PC-3 (cell line): ENCODE measurements at regions not wholly inside any gene's neighbourhood (a gene's known extent, or its start where the extent isn't known, plus 50 kb on each side); places are given as distances from the start of the nearest gene placed in this dataset.

Source experiments
- ATAC-seq: fragments of 200-7000 bp; cut with Tn5 transposase; 2 replicates; pipeline ENCODE4 v1.9.1; 2020; ENCODE audit warnings: mild to moderate bottlenecking, moderate library complexity
- BruUV-seq: library from RNA; stranded (reverse); fragments of 400-500 nt; replicated peaks from 2 replicates; lab custom pipeline; 2021; lab: Mats Ljungman, UMichigan
- CTCF ChIA-PET: fragments of 300-600 bp; sonication (Branson Sonifier 250); formaldehyde crosslinking; loops from one replicate; lab custom pipeline; 2022; ENCODE audit warnings: antibody characterized with exemption; lab: Charles Lee
- POLR2A ChIA-PET: fragments of 300-600 bp; sonication (Branson Sonifier 250); formaldehyde crosslinking; loops from one replicate; lab custom pipeline; 2022; ENCODE audit warnings: antibody characterized with exemption; ENCODE audit not compliant: unreplicated experiment; lab: Charles Lee
- DNase-seq: peaks from one replicate; pipeline ENCODE4 v3.0.0-alpha.2; 2015
- H2AFZ ChIP-seq: fragments of 300-600 bp; sonication (generic); 2 replicates; pipeline ENCODE4 v1.6.0; 2016; ENCODE audit warnings: antibody characterized with exemption, low read length
- H3F3A ChIP-seq: fragments of 300-600 bp; sonication (generic); one replicate; pipeline ENCODE4 v1.6.0; 2017; ENCODE audit warnings: antibody characterized with exemption, low read length, control low read depth, mild to moderate bottlenecking; ENCODE audit not compliant: unreplicated experiment
- H3K27ac ChIP-seq: fragments of 300-600 bp; sonication (generic); 2 replicates; pipeline ENCODE4 v1.5.1; 2016; ENCODE audit warnings: mild to moderate bottlenecking, low read length
- H3K27me3 ChIP-seq: fragments of 300-600 bp; sonication (generic); 2 replicates; pipeline ENCODE4 v1.6.1; 2016; ENCODE audit warnings: low read length, mixed read lengths
- H3K36me3 ChIP-seq: fragments of 300-600 bp; sonication (generic); 2 replicates; pipeline ENCODE4 v1.6.1; 2016; ENCODE audit warnings: low read depth, mixed run types, low read length, mixed read lengths
- H3K4me1 ChIP-seq: fragments of 300-600 bp; sonication (generic); 2 replicates; pipeline ENCODE4 v1.5.1; 2016; ENCODE audit warnings: low read length; ENCODE audit not compliant: insufficient read depth
- H3K4me2 ChIP-seq: fragments of 300-600 bp; sonication (generic); 2 replicates; pipeline ENCODE4 v1.6.0; 2016; ENCODE audit warnings: low read length
- H3K4me3 ChIP-seq: fragments of 300-600 bp; sonication (generic); 2 replicates; pipeline ENCODE4 v1.5.1; 2016; ENCODE audit warnings: mild to moderate bottlenecking, low read length, mixed read lengths
- H3K79me2 ChIP-seq: fragments of 300-600 bp; sonication (generic); 2 replicates; pipeline ENCODE4 v1.6.1; 2017; ENCODE audit warnings: low read length, mixed read lengths
- H3K9ac ChIP-seq: fragments of 300-600 bp; sonication (generic); 2 replicates; pipeline ENCODE4 v1.6.0; 2016; ENCODE audit warnings: mild to moderate bottlenecking, low read length
- H3K9me2 ChIP-seq: fragments of 300-600 bp; sonication (generic); replicated peaks from 2 replicates; pipeline ENCODE4 v1.6.1; 2016; ENCODE audit warnings: mixed run types, low read length, mixed read lengths
- H3K9me3 ChIP-seq: fragments of 300-600 bp; sonication (generic); 2 replicates; pipeline ENCODE4 v1.6.1; 2016; ENCODE audit warnings: low read length, mixed read lengths
- H4K20me1 ChIP-seq: fragments of 300-600 bp; sonication (generic); 2 replicates; pipeline ENCODE4 v1.6.1; 2016; ENCODE audit warnings: low read length, mixed read lengths
- EZH2 ChIP-seq: fragments of 300-600 bp; sonication (generic); IDR thresholded peaks from one replicate; pipeline ENCODE4 v1.6.1; 2017; ENCODE audit warnings: antibody characterized with exemption, mild to moderate bottlenecking, low read length; ENCODE audit not compliant: unreplicated experiment
- EZH2phosphoT487 ChIP-seq: fragments of 300-600 bp; sonication (generic); IDR thresholded peaks from 2 replicates; pipeline ENCODE4 v1.6.1; 2018; ENCODE audit warnings: mild to moderate bottlenecking, antibody characterized with exemption, low read length, borderline replicate concordance
- intact Hi-C: fragments of 100-400 bp; cut with micrococcal nuclease; formaldehyde crosslinking; loops from 2 replicates; pipeline ENCODE4 v1.9.0; 2023
- TF ChIP-seq, protein P1 (sequence below): fragments of 300-600 bp; sonication (generic); conservative IDR thresholded peaks from 2 replicates; pipeline ENCODE4 v1.5.1; 2017; ENCODE audit warnings: antibody characterized with exemption, low read depth, mild to moderate bottlenecking, low read length

DNA sequence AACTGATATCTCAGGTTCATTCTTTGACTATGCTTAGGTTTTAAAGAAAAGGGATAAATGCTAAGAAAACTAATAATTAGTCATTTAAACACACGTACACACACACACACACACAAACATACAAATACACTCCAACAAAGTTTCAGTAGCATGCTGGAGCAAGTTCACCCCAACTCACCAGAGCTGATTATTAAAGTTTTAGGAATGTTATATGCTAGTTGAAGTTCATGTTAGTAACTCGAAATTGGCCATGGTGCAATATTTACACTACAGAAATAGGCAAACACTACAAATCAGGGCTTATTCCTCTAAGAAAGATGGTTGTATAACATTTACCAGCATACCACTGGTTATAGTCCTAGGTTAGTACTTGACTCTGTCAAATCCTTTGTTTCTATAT, 384.0 kb upstream of the DIPK2B start:
- Histone ChIP-seq H3K4me1 (no peaks in the 10 kb centered on the region), H3F3A (no peaks in the 10 kb centered on the region), H3K4me3 (no peak overlapping the region), H3K27ac (no peak overlapping the region), H3K9ac (no peak overlapping the region), H4K20me1 (no peaks in the 10 kb centered on the region), H3K4me2 (no peak overlapping the region), H3K9me2 (no peaks in the 10 kb centered on the region), H3K36me3 (no peaks in the 10 kb centered on the region), H3K9me3 (no peaks in the 10 kb centered on the region), H2AFZ (no peak overlapping the region), H3K27me3 (no peaks in the 10 kb centered on the region), H3K79me2 (no peaks in the 10 kb centered on the region)
- TF ChIP-seq, protein P1, sequence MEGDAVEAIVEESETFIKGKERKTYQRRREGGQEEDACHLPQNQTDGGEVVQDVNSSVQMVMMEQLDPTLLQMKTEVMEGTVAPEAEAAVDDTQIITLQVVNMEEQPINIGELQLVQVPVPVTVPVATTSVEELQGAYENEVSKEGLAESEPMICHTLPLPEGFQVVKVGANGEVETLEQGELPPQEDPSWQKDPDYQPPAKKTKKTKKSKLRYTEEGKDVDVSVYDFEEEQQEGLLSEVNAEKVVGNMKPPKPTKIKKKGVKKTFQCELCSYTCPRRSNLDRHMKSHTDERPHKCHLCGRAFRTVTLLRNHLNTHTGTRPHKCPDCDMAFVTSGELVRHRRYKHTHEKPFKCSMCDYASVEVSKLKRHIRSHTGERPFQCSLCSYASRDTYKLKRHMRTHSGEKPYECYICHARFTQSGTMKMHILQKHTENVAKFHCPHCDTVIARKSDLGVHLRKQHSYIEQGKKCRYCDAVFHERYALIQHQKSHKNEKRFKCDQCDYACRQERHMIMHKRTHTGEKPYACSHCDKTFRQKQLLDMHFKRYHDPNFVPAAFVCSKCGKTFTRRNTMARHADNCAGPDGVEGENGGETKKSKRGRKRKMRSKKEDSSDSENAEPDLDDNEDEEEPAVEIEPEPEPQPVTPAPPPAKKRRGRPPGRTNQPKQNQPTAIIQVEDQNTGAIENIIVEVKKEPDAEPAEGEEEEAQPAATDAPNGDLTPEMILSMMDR, result no peak
- TF ChIP-seq EZH2phosphoT487, result no peak
- TF ChIP-seq EZH2, result no peak
- DNase-seq, result peak; percentile 29
- ChIA-PET POLR2A (no interaction called here), CTCF (no interaction called here)
- intact Hi-C loops, result no loop called here
- BruUV-seq, result no TSS peak
- ATAC-seq, result no peak

DNA sequence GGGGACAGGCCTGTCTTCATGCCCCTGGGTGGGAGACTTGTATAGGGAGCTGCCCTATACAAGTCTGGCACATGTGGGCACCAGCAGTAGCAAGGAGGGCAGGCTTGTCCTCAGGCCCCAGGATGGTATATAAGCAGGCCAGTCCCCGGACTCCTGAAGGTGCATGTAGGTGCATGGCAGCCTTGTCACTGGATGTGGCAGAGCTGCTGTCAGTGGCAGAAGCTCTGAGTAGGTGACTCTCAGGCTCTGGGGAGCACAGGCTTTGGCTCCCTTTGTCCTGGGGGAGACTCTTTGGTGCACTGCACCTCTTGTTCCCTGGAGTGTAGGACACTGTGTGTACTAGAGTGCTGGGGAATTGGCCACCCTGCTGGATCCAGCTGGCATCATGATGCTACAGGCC, 376.7 kb upstream of the DIPK2B start:
- Histone ChIP-seq H3K27me3 (no peaks in the 10 kb centered on the region), H3K27ac (no peak overlapping the region), H4K20me1 (no peaks in the 10 kb centered on the region), H3K4me3 (no peak overlapping the region), H3K4me2 (no peak overlapping the region), H3K9me2 (no peaks in the 10 kb centered on the region), H2AFZ (no peak overlapping the region), H3F3A (no peaks in the 10 kb centered on the region), H3K4me1 (no peaks in the 10 kb centered on the region), H3K9ac (no peak overlapping the region), H3K9me3 (no peaks in the 10 kb centered on the region), H3K79me2 (no peaks in the 10 kb centered on the region), H3K36me3 (no peaks in the 10 kb centered on the region)
- CTCF ChIA-PET, result no interaction called here
- no TSS peak for BruUV-seq
- ATAC-seq (no peak), DNase-seq (no peak)
- intact Hi-C loops, result no loop called here
- POLR2A ChIA-PET, result no interaction called here
- no peak for TF ChIP-seq EZH2phosphoT487
- no peak for TF ChIP-seq EZH2
- TF ChIP-seq, protein P1, result no peak

DNA sequence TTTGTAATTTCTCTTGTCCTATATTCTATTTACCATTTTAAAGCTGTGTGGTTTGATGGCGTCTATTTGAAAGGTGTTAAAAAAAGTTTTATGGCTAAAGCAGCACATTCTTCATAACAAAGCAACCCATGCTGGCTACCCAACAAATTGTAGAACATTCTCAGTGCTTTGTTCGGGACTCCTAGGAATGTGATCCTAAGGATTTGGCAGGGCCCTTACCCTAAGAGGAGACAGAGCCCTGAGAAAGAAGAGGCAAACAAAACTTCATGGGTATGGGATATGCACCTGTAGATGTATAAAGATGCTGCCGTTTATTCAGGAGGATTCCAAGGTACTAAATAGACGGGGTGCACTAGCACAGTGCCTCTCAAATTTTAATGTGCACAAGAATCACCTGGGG, 370.8 kb upstream of the DIPK2B start:
- no peak overlapping the region for H3K4me2 ChIP-seq
- no peaks in the 10 kb centered on the region for H3F3A ChIP-seq
- TF ChIP-seq EZH2phosphoT487, result no peak
- TF ChIP-seq EZH2, result no peak
- TF ChIP-seq, protein P1, result no peak
- no peaks in the 10 kb centered on the region for H4K20me1 ChIP-seq
- BruUV-seq, result no TSS peak
- DNase-seq (no peak), ATAC-seq (no peak)
- no peaks in the 10 kb centered on the region for H3K9me3 ChIP-seq
- H3K79me2 ChIP-seq, result no peaks in the 10 kb centered on the region
- H3K27ac ChIP-seq, result no peak overlapping the region
- H3K36me3 ChIP-seq, result no peaks in the 10 kb centered on the region
- H2AFZ ChIP-seq, result no peak overlapping the region
- POLR2A ChIA-PET, result no interaction called here
- CTCF ChIA-PET, result no interaction called here
- H3K4me1 ChIP-seq, result no peaks in the 10 kb centered on the region
- H3K4me3 ChIP-seq, result no peak overlapping the region
- H3K27me3 ChIP-seq, result no peaks in the 10 kb centered on the region
- no peak overlapping the region for H3K9ac ChIP-seq
- no peaks in the 10 kb centered on the region for H3K9me2 ChIP-seq
- intact Hi-C loops, result no loop called here
